MCF 10A (cell line): ENCODE measurements at regions not wholly inside any gene's neighbourhood (a gene's known extent, or its start where the extent isn't known, plus 50 kb on each side); places are given as distances from the start of the nearest gene placed in this dataset.

ENCODE experiments used
- BruUV-seq: library from RNA; stranded (reverse); fragments of 400-500 nt; replicated peaks from 2 replicates; lab custom pipeline; 2021; lab: Mats Ljungman, UMichigan
- CTCF ChIA-PET: fragments of 300-600 bp; sonication (Branson Sonifier 250); formaldehyde crosslinking; extraction: SDS; loops from one replicate; lab custom pipeline; 2021; ENCODE audit warnings: antibody characterized with exemption, inconsistent platforms; lab: Yijun Ruan, JAX
- POLR2A ChIA-PET: fragments of 300-600, 350-650 bp; sonication (Branson Sonifier 250); formaldehyde crosslinking; extraction: SDS; loops from one replicate; lab custom pipeline; 2020; ENCODE audit warnings: antibody characterized with exemption, inconsistent platforms; lab: Yijun Ruan, JAX
- DNase-seq: peaks from one replicate; pipeline ENCODE4 v3.0.0-alpha.2; 2018; ENCODE audit not compliant: unreplicated experiment
- H3K27ac Mint-ChIP-seq: one replicate; pipeline ENCODE4 v1.8.0; 2022; ENCODE audit warnings: mild to moderate bottlenecking, low read depth, mixed read lengths; ENCODE audit not compliant: unreplicated experiment
- H3K27me3 Mint-ChIP-seq: one replicate; pipeline ENCODE4 v1.8.0; 2022; ENCODE audit warnings: mixed read lengths; ENCODE audit not compliant: insufficient read depth, unreplicated experiment
- H3K36me3 Mint-ChIP-seq: one replicate; pipeline ENCODE4 v1.8.0; 2022; ENCODE audit warnings: mild to moderate bottlenecking, moderate library complexity, mixed read lengths; ENCODE audit not compliant: insufficient read depth, unreplicated experiment
- H3K4me1 Mint-ChIP-seq: one replicate; pipeline ENCODE4 v1.8.0; 2022; ENCODE audit warnings: mixed read lengths; ENCODE audit not compliant: insufficient read depth, unreplicated experiment
- H3K4me3 Mint-ChIP-seq: one replicate; pipeline ENCODE4 v1.8.0; 2022; ENCODE audit warnings: mild to moderate bottlenecking, moderate library complexity, mixed read lengths; ENCODE audit not compliant: unreplicated experiment
- H3K9me3 Mint-ChIP-seq: one replicate; pipeline ENCODE4 v1.8.0; 2022; ENCODE audit warnings: mixed read lengths; ENCODE audit not compliant: unreplicated experiment
- CTCF ChIP-seq: fragments of 200-600 bp; IDR thresholded peaks from one replicate; pipeline ENCODE4 v1.8.0; 2022; ENCODE audit warnings: antibody characterized with exemption, mild to moderate bottlenecking; ENCODE audit not compliant: unreplicated experiment
- intact Hi-C: fragments of 100-400 bp; cut with micrococcal nuclease; formaldehyde crosslinking; loops from 2 replicates; pipeline ENCODE4 v1.14.1; 2022

GRCh38 chr2:11983870-11984269, 237.4 kb downstream of the LPIN1 start:
- ChIA-PET CTCF (no interaction called here), POLR2A (interaction anchor here (1.8 to 2.5 kb wide), 2 partner anchors 14 to 16 kb away, joined by 6 to 7 read pairs; no protein-coding TSS in a partner anchor)
- no peaks in the 10 kb centered on the region for H3K36me3 Mint-ChIP-seq
- no peaks in the 10 kb centered on the region for H3K27me3 Mint-ChIP-seq
- H3K27ac Mint-ChIP-seq, result no peak overlapping the region
- intact Hi-C loops, result no loop called here
- H3K4me1 Mint-ChIP-seq, result peaks cover 12% of the 10 kb centered on the region
- no peak overlapping the region for H3K4me3 Mint-ChIP-seq
- no peaks in the 10 kb centered on the region for H3K9me3 Mint-ChIP-seq
- BruUV-seq, result no TSS peak
- no peak for DNase-seq
- TF ChIP-seq CTCF, result no peak

- no peaks in the 10 kb centered on the region for H3K36me3 Mint-ChIP-seq
- no peak for TF ChIP-seq CTCF
- no TSS peak for BruUV-seq
- no peaks in the 10 kb centered on the region for H3K9me3 Mint-ChIP-seq
- DNase-seq, result no peak
- H3K27ac Mint-ChIP-seq, result peak overlapping the region; percentile 7
- ChIA-PET CTCF (interaction anchor here (0.6 kb wide), 1 partner anchor 48 kb away, joined by 4 read pairs; no protein-coding TSS in a partner anchor), POLR2A (interaction anchor here (0.7 to 2.7 kb wide), 7 partner anchors 10 to 318 kb away, joined by 3 to 11 read pairs (median 6); no protein-coding TSS in a partner anchor)
- no peak overlapping the region for H3K4me3 Mint-ChIP-seq
- H3K4me1 Mint-ChIP-seq, result peaks cover 12% of the 10 kb centered on the region
- intact Hi-C loops, result no loop called here
- H3K27me3 Mint-ChIP-seq, result no peaks in the 10 kb centered on the region
Measured at GRCh38 chr2:11984316-11985158, 238.1 kb downstream of the LPIN1 start.

- H3K9me3 Mint-ChIP-seq, result no peaks in the 10 kb centered on the region
- no peaks in the 10 kb centered on the region for H3K36me3 Mint-ChIP-seq
- no peaks in the 10 kb centered on the region for H3K27me3 Mint-ChIP-seq
- no peak for TF ChIP-seq CTCF
- CTCF ChIA-PET, result interaction anchor here (0.7 to 1.0 kb wide), 2 partner anchors 20 to 121 kb away, joined by 3 read pairs; no protein-coding TSS in a partner anchor
- H3K27ac Mint-ChIP-seq, result peak overlapping the region; percentile 79
- no TSS peak for BruUV-seq
- H3K4me1 Mint-ChIP-seq, result peaks cover 12% of the 10 kb centered on the region
- peak; percentile 21 for DNase-seq
- intact Hi-C loops, result no loop called here
- POLR2A ChIA-PET, result interaction anchor here (0.7 to 2.7 kb wide), 14 partner anchors 9 to 316 kb away, joined by 3 to 11 read pairs (median 5); no protein-coding TSS in a partner anchor
- H3K4me3 Mint-ChIP-seq, result no peak overlapping the region
Measured at GRCh38 chr2:11985817-11986566, 239.6 kb downstream of the LPIN1 start.

- H3K27me3 Mint-ChIP-seq, result no peaks in the 10 kb centered on the region
- no peak for TF ChIP-seq CTCF
- no peaks in the 10 kb centered on the region for H3K9me3 Mint-ChIP-seq
- H3K4me3 Mint-ChIP-seq, result no peak overlapping the region
- peak overlapping the region; percentile 79 for H3K27ac Mint-ChIP-seq
- ChIA-PET CTCF (no interaction called here), POLR2A (interaction anchor here (0.7 to 2.7 kb wide), 6 partner anchors 10 to 73 kb away, joined by 3 to 11 read pairs (median 4); no protein-coding TSS in a partner anchor)
- H3K4me1 Mint-ChIP-seq, result peaks cover 12% of the 10 kb centered on the region
- intact Hi-C loops, result no loop called here
- H3K36me3 Mint-ChIP-seq, result no peaks in the 10 kb centered on the region
- DNase-seq, result no peak
- no TSS peak for BruUV-seq
Measured at GRCh38 chr2:11987151-11987550, 240.7 kb downstream of the LPIN1 start.
